Loucy (cell line): ENCODE measurements at regions not wholly inside any gene's neighbourhood (a gene's known extent, or its start where the extent isn't known, plus 50 kb on each side); places are given as distances from the start of the nearest gene placed in this dataset.

Experiments used
- H2AFZ ChIP-seq: fragments of 200-600 bp; sonication (generic); 2 replicates; pipeline ENCODE4 v1.6.0; 2016; ENCODE audit warnings: antibody characterized with exemption, mild to moderate bottlenecking, low read length, moderate library complexity
- H3F3A ChIP-seq: fragments of 200-600 bp; 2 replicates; pipeline ENCODE4 v1.6.0; 2016; ENCODE audit warnings: antibody characterized with exemption, low read depth, mild to moderate bottlenecking
- H3K27me3 ChIP-seq: fragments of 200-600 bp; sonication (generic); 2 replicates; pipeline ENCODE4 v1.6.1; 2014; ENCODE audit warnings: low read length, mild to moderate bottlenecking; ENCODE audit not compliant: insufficient read depth, poor library complexity, severe bottlenecking
- H3K36me3 ChIP-seq: fragments of 200-600 bp; sonication (generic); 2 replicates; pipeline ENCODE4 v1.6.1; 2016; ENCODE audit warnings: low read length; ENCODE audit not compliant: insufficient read depth
- H3K4me1 ChIP-seq: fragments of 200-600 bp; sonication (generic); 2 replicates; pipeline ENCODE4 v1.5.1; 2014; ENCODE audit warnings: low read length, mild to moderate bottlenecking; ENCODE audit not compliant: insufficient read depth, poor library complexity, severe bottlenecking
- H3K4me2 ChIP-seq: fragments of 200-600 bp; sonication (generic); 2 replicates; pipeline ENCODE4 v1.6.0; 2014; ENCODE audit warnings: antibody characterized with exemption, low read length, low read depth, mild to moderate bottlenecking; ENCODE audit not compliant: poor library complexity, severe bottlenecking
- H3K4me3 ChIP-seq: fragments of 200-600 bp; sonication (generic); 2 replicates; pipeline ENCODE4 v1.5.1; 2014; ENCODE audit warnings: low read length, mild to moderate bottlenecking, mixed read lengths; ENCODE audit not compliant: poor library complexity, severe bottlenecking
- H3K79me2 ChIP-seq: fragments of 200-600 bp; sonication (generic); 2 replicates; pipeline ENCODE4 v1.6.1; 2014; ENCODE audit warnings: low read length; ENCODE audit not compliant: insufficient read depth
- H3K9ac ChIP-seq: fragments of 200-600 bp; sonication (generic); 2 replicates; pipeline ENCODE4 v1.6.0; 2014; ENCODE audit warnings: mild to moderate bottlenecking, low read depth, low read length, moderate library complexity; ENCODE audit not compliant: poor library complexity, severe bottlenecking
- H3K9me2 ChIP-seq: fragments of 200-600 bp; sonication (generic); replicated peaks from 2 replicates; pipeline ENCODE4 v1.6.1; 2016; ENCODE audit warnings: low read depth, low read length, mixed read lengths
- H3K9me3 ChIP-seq: fragments of 200-600 bp; sonication (generic); 2 replicates; pipeline ENCODE4 v1.6.1; 2014; ENCODE audit warnings: mild to moderate bottlenecking, antibody characterized with exemption, low read length, low read depth; ENCODE audit not compliant: insufficient read depth
- H4K20me1 ChIP-seq: fragments of 200-600 bp; sonication (generic); 2 replicates; pipeline ENCODE4 v1.6.0; 2014; ENCODE audit warnings: antibody characterized with exemption, low read length, mild to moderate bottlenecking; ENCODE audit not compliant: insufficient read depth, poor library complexity, severe bottlenecking
- CTCF ChIP-seq: fragments of 200-600 bp; sonication (generic); conservative IDR thresholded peaks from 2 replicates; pipeline ENCODE4 v1.5.1; 2014; ENCODE audit warnings: mild to moderate bottlenecking, antibody characterized with exemption, low read length
- EZH2phosphoT487 ChIP-seq: fragments of 200-600 bp; IDR thresholded peaks from 2 replicates; pipeline ENCODE4 v1.6.1; 2018; ENCODE audit warnings: antibody characterized with exemption, mild to moderate bottlenecking, moderate library complexity, borderline replicate concordance

GRCh38 chr7:110569486-110570205 is 521.3 kb upstream of the LRRN3 start:
- no peaks in the 10 kb centered on the region for H3K79me2 ChIP-seq
- no peak overlapping the region for H2AFZ ChIP-seq
- H3K9me2 ChIP-seq, result no peaks in the 10 kb centered on the region
- no peak overlapping the region for H3K4me3 ChIP-seq
- no peaks in the 10 kb centered on the region for H3K36me3 ChIP-seq
- H3F3A ChIP-seq, result no peaks in the 10 kb centered on the region
- H4K20me1 ChIP-seq, result no peaks in the 10 kb centered on the region
- H3K4me1 ChIP-seq, result no peaks in the 10 kb centered on the region
- TF ChIP-seq CTCF (no peak), EZH2phosphoT487 (no peak)
- no peak overlapping the region for H3K4me2 ChIP-seq
- H3K9me3 ChIP-seq, result no peaks in the 10 kb centered on the region
- H3K9ac ChIP-seq, result no peak overlapping the region
- no peaks in the 10 kb centered on the region for H3K27me3 ChIP-seq

- H3K4me2 ChIP-seq, result no peak overlapping the region
- no peaks in the 10 kb centered on the region for H4K20me1 ChIP-seq
- H3K9me3 ChIP-seq, result no peaks in the 10 kb centered on the region
- H2AFZ ChIP-seq, result no peak overlapping the region
- H3K4me1 ChIP-seq, result no peaks in the 10 kb centered on the region
- H3F3A ChIP-seq, result no peaks in the 10 kb centered on the region
- H3K9ac ChIP-seq, result no peak overlapping the region
- no peaks in the 10 kb centered on the region for H3K36me3 ChIP-seq
- no peaks in the 10 kb centered on the region for H3K9me2 ChIP-seq
- H3K4me3 ChIP-seq, result no peak overlapping the region
- TF ChIP-seq CTCF (no peak), EZH2phosphoT487 (no peak)
- H3K79me2 ChIP-seq, result no peaks in the 10 kb centered on the region
- no peaks in the 10 kb centered on the region for H3K27me3 ChIP-seq
These were observed 516.9 kb upstream of the LRRN3 start for GRCh38 chr7:110573862-110574528.

- Histone ChIP-seq H3F3A (no peaks in the 10 kb centered on the region), H3K9ac (no peak overlapping the region), H3K4me3 (no peak overlapping the region), H3K79me2 (no peaks in the 10 kb centered on the region), H3K27me3 (no peaks in the 10 kb centered on the region), H3K9me3 (no peaks in the 10 kb centered on the region), H3K9me2 (no peaks in the 10 kb centered on the region), H2AFZ (no peak overlapping the region), H4K20me1 (no peaks in the 10 kb centered on the region), H3K4me1 (no peaks in the 10 kb centered on the region), H3K36me3 (no peaks in the 10 kb centered on the region), H3K4me2 (no peak overlapping the region)
- TF ChIP-seq CTCF (no peak), EZH2phosphoT487 (no peak)
These were observed 503.6 kb upstream of the LRRN3 start for GRCh38 chr7:110587294-110587693.
